Astrocyte (in vitro differentiated cells and primary cell): ENCODE measurements at regions not wholly inside any gene's neighbourhood (a gene's known extent, or its start where the extent isn't known, plus 50 kb on each side); places are given as distances from the start of the nearest gene placed in this dataset.

Experiments used
- DNase-seq: peaks from one replicate; pipeline ENCODE4 v3.0.0-alpha.2; 2010; ENCODE audit warnings: low read depth
- FAIRE-seq: peaks from 2 replicates; lab custom pipeline; 2011; peaks lifted over from hg19 to GRCh38; lab: Jason Lieb, UNC
- H2AFZ ChIP-seq: 2 replicates; pipeline ENCODE4 v1.6.0; 2012; ENCODE audit warnings: low read depth, low read length, inconsistent platforms
- H3K27ac ChIP-seq: 2 replicates; pipeline ENCODE4 v1.5.1; 2011; ENCODE audit warnings: low read depth, low read length, inconsistent platforms
- H3K27me3 ChIP-seq: 2 replicates; pipeline ENCODE4 v1.6.0; 2011; ENCODE audit warnings: low read length, inconsistent platforms; ENCODE audit not compliant: insufficient read depth
- H3K36me3 ChIP-seq: 2 replicates; pipeline ENCODE4 v1.5.1; 2011; ENCODE audit warnings: low read length, inconsistent platforms; ENCODE audit not compliant: insufficient read depth
- H3K4me1 ChIP-seq: 2 replicates; pipeline ENCODE4 v1.5.1; 2011; ENCODE audit warnings: low read length, inconsistent platforms; ENCODE audit not compliant: insufficient read depth
- H3K4me2 ChIP-seq: 2 replicates; pipeline ENCODE4 v1.6.0; 2012; ENCODE audit warnings: low read length, inconsistent platforms
- H3K4me3 ChIP-seq: 2 replicates; pipeline ENCODE4 v1.5.1; 2011; ENCODE audit warnings: low read depth, mild to moderate bottlenecking, low read length, inconsistent platforms; ENCODE audit not compliant: insufficient read depth
- H3K79me2 ChIP-seq: 2 replicates; pipeline ENCODE4 v1.6.0; 2012; ENCODE audit warnings: mild to moderate bottlenecking, low read length, inconsistent platforms; ENCODE audit not compliant: insufficient read depth
- H3K9ac ChIP-seq: 2 replicates; pipeline ENCODE4 v1.6.0; 2012; ENCODE audit warnings: mild to moderate bottlenecking, low read length, inconsistent platforms
- H3K9me3 ChIP-seq: 2 replicates; pipeline ENCODE4 v1.5.1; 2012; ENCODE audit warnings: low read depth, mild to moderate bottlenecking, low read length, inconsistent platforms; ENCODE audit not compliant: insufficient read depth
- H4K20me1 ChIP-seq: 2 replicates; pipeline ENCODE4 v1.6.0; 2012; ENCODE audit warnings: low read length, inconsistent platforms; ENCODE audit not compliant: insufficient read depth
- H3K27ac Mint-ChIP-seq: one replicate; pipeline ENCODE4 v1.8.0; 2021; ENCODE audit warnings: mild to moderate bottlenecking, mixed read lengths; ENCODE audit not compliant: unreplicated experiment
- H3K27me3 Mint-ChIP-seq: one replicate; pipeline ENCODE4 v1.8.0; 2021; ENCODE audit warnings: low read depth, mixed read lengths; ENCODE audit not compliant: unreplicated experiment
- H3K36me3 Mint-ChIP-seq: one replicate; pipeline ENCODE4 v1.8.0; 2021; ENCODE audit warnings: low read depth, mixed read lengths; ENCODE audit not compliant: unreplicated experiment
- H3K4me1 Mint-ChIP-seq: one replicate; pipeline ENCODE4 v1.8.0; 2021; ENCODE audit warnings: low read depth, mixed read lengths; ENCODE audit not compliant: unreplicated experiment
- H3K4me3 Mint-ChIP-seq: one replicate; pipeline ENCODE4 v1.8.0; 2021; ENCODE audit warnings: mild to moderate bottlenecking, moderate library complexity, mixed read lengths; ENCODE audit not compliant: unreplicated experiment
- H3K9me3 Mint-ChIP-seq: one replicate; pipeline ENCODE4 v1.8.0; 2021; ENCODE audit warnings: mild to moderate bottlenecking, mixed read lengths; ENCODE audit not compliant: unreplicated experiment
- EZH2 ChIP-seq: IDR thresholded peaks from 2 replicates; pipeline ENCODE4 v1.6.1; 2012; ENCODE audit warnings: mild to moderate bottlenecking, low read length, inconsistent platforms; ENCODE audit not compliant: insufficient read depth
- TF ChIP-seq, protein P1 (sequence below): IDR thresholded peaks from 2 replicates; pipeline ENCODE4 v1.5.1; 2011; ENCODE audit warnings: low read depth, mild to moderate bottlenecking, inconsistent platforms, low read length, moderate library complexity; ENCODE audit not compliant: insufficient read depth

DNA sequence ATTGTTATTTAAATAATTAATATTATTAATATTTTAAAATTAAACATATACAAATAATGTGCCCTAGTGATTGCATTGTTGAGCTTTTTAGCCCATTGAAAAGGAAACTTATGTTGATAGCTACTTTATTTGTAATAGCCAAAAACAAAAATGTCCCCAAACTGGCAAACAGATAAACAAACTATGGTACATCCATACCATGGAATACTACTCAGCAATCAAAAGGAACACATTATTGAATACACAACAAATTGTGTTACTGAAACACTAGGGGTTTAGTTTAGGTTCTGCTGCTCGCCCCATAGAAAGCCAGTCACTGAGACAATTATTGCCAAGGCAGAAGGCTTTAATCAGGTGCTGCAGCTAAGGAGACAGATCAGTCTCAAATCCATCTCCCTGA, 239.7 kb upstream of the KITLG start:
- H3K9me3 Mint-ChIP-seq: no peaks in the 10 kb centered on the region
- H3K9ac ChIP-seq: no peak overlapping the region
- H3K79me2 ChIP-seq: no peaks in the 10 kb centered on the region
- H2AFZ ChIP-seq: no peak overlapping the region
- no peaks in the 10 kb centered on the region for H3K9me3 ChIP-seq
- no peaks in the 10 kb centered on the region for H4K20me1 ChIP-seq
- no peak overlapping the region for H3K27ac Mint-ChIP-seq
- H3K4me2 ChIP-seq: no peak overlapping the region
- no peak overlapping the region for H3K4me3 ChIP-seq
- no peak overlapping the region for H3K4me3 Mint-ChIP-seq
- no peaks in the 10 kb centered on the region for H3K4me1 ChIP-seq
- no peaks in the 10 kb centered on the region for H3K27me3 ChIP-seq
- peaks cover 4% of the 10 kb centered on the region for H3K4me1 Mint-ChIP-seq
- DNase-seq (no peak), FAIRE-seq (no peak)
- H3K36me3 ChIP-seq: no peaks in the 10 kb centered on the region
- no peak overlapping the region for H3K27ac ChIP-seq
- no peak for TF ChIP-seq EZH2
- TF ChIP-seq, protein P1, sequence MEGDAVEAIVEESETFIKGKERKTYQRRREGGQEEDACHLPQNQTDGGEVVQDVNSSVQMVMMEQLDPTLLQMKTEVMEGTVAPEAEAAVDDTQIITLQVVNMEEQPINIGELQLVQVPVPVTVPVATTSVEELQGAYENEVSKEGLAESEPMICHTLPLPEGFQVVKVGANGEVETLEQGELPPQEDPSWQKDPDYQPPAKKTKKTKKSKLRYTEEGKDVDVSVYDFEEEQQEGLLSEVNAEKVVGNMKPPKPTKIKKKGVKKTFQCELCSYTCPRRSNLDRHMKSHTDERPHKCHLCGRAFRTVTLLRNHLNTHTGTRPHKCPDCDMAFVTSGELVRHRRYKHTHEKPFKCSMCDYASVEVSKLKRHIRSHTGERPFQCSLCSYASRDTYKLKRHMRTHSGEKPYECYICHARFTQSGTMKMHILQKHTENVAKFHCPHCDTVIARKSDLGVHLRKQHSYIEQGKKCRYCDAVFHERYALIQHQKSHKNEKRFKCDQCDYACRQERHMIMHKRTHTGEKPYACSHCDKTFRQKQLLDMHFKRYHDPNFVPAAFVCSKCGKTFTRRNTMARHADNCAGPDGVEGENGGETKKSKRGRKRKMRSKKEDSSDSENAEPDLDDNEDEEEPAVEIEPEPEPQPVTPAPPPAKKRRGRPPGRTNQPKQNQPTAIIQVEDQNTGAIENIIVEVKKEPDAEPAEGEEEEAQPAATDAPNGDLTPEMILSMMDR: no peak
- no peaks in the 10 kb centered on the region for H3K36me3 Mint-ChIP-seq
- H3K27me3 Mint-ChIP-seq: no peaks in the 10 kb centered on the region

DNA sequence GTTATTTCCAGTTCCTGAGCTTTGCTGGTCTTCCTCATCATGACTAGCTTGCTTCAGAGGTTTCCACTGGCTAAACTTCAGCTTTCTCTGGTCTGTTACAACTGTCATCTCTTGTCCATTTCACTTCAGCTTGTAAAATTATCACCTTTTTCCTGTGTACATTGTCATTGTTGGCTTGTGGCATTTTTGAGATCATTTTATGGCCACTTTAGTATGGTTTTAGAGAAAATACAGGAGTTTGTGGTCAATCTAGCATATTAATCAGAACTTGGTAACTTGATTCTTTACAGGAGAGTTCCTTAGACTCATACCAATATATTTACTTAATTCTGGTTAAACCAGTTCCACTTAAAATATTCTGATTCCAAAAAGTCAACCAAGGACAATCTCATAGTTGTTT, 235.9 kb upstream of the KITLG start:
- no peak overlapping the region for H3K4me3 ChIP-seq
- H3K36me3 ChIP-seq: no peaks in the 10 kb centered on the region
- no peaks in the 10 kb centered on the region for H3K27me3 ChIP-seq
- DNase-seq: peak; percentile 22
- Mint-ChIP-seq H3K36me3 (no peaks in the 10 kb centered on the region), H3K4me1 (peaks cover 4% of the 10 kb centered on the region), H3K9me3 (no peaks in the 10 kb centered on the region), H3K4me3 (no peak overlapping the region), H3K27ac (no peak overlapping the region), H3K27me3 (no peaks in the 10 kb centered on the region)
- H3K4me1 ChIP-seq: no peaks in the 10 kb centered on the region
- no peak for FAIRE-seq
- no peaks in the 10 kb centered on the region for H3K9me3 ChIP-seq
- no peak overlapping the region for H3K4me2 ChIP-seq
- no peaks in the 10 kb centered on the region for H4K20me1 ChIP-seq
- TF ChIP-seq, protein P1: no peak
- TF ChIP-seq EZH2: no peak
- H3K27ac ChIP-seq: no peak overlapping the region
- no peak overlapping the region for H2AFZ ChIP-seq
- H3K79me2 ChIP-seq: no peaks in the 10 kb centered on the region
- H3K9ac ChIP-seq: no peak overlapping the region

DNA sequence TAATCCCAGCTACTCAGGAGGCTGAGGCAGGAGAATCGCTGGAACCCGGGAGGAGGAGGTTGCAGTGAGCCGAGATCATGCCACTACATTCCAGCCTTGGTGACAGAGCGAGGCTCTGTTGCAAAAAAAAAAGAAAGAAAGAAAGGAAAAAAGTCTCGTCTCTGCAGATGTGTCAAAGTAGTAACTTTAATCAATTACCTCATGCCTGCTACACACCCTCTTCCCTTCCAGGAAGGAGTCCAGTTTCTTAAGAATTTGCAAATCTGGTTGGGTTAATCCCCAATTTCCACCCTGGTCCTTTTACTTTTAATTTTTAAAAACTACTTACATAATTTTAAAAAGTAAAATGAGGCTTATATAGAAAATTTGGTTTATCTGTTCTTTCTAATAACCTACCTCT, 234.5 kb upstream of the KITLG start:
- no peak overlapping the region for H3K4me3 Mint-ChIP-seq
- no peaks in the 10 kb centered on the region for H3K27me3 Mint-ChIP-seq
- no peaks in the 10 kb centered on the region for H3K36me3 Mint-ChIP-seq
- no peaks in the 10 kb centered on the region for H3K4me1 ChIP-seq
- no peak overlapping the region for H3K9ac ChIP-seq
- H3K27ac Mint-ChIP-seq: no peak overlapping the region
- H3K36me3 ChIP-seq: no peaks in the 10 kb centered on the region
- no peak overlapping the region for H3K27ac ChIP-seq
- no peaks in the 10 kb centered on the region for H4K20me1 ChIP-seq
- DNase-seq (no peak), FAIRE-seq (no peak)
- H3K4me3 ChIP-seq: no peak overlapping the region
- H3K4me2 ChIP-seq: no peak overlapping the region
- no peaks in the 10 kb centered on the region for H3K9me3 Mint-ChIP-seq
- H3K79me2 ChIP-seq: no peaks in the 10 kb centered on the region
- H3K4me1 Mint-ChIP-seq: peaks cover 4% of the 10 kb centered on the region
- H2AFZ ChIP-seq: no peak overlapping the region
- no peak for TF ChIP-seq EZH2
- TF ChIP-seq, protein P1: no peak
- H3K9me3 ChIP-seq: no peaks in the 10 kb centered on the region
- H3K27me3 ChIP-seq: no peaks in the 10 kb centered on the region
